ENCODE measurements at regions not wholly inside any gene's neighbourhood (a gene's known extent, or its start where the extent isn't known, plus 50 kb on each side); places are given as distances from the start of the nearest gene placed in this dataset.

- TF ChIP-seq POLR2AphosphoS5 (IDR thresholded peaks at IDR 0.05; ENCODE audit: borderline replicate concordance, low read depth, low read length) (no peak), EZH2 (IDR thresholded peaks at IDR 0.05) (no peak)
Measured at GRCh38 chr3:194936659-194937058, 251.0 kb downstream of the FAM43A start.

Data from SK-N-MC (cell line).